Glomerular endothelial cell (primary cell): ENCODE measurements at regions not wholly inside any gene's neighbourhood (a gene's known extent, or its start where the extent isn't known, plus 50 kb on each side); places are given as distances from the start of the nearest gene placed in this dataset.
A peak's percentile ranks its signal among the peaks of the same experiment; 100 is the strongest.
"Not testable (repeated sequence)": the region's sequence is repeated elsewhere in the genome, so short reads cannot be mapped to it uniquely, and the experiment has no call there.

Experiments used
- DNase-seq: peaks from one replicate; pipeline ENCODE4 v3.0.0-alpha.2; 2011; ENCODE audit warnings: low read depth, low spot score; ENCODE audit errors: extremely low read depth

DNA sequence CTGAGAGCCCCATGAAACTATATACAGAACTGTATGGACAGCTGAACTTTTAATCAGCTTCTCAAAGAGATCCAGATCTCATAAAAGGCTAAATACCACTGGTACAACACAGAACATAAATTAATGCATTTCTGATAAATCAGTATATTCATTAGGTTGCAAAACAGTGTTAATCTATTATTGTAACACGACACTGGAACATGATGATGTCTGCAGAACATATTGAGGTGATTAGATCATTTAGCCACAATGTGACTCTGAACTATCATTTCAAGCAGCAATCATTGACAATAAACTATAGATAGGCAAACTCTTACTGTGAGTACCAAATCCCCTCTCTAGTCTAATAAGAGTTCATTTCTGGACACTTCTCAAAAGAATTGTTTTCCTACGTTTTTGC, 50.3 kb downstream of the GASK1B start:
- no peak for DNase-seq

DNA sequence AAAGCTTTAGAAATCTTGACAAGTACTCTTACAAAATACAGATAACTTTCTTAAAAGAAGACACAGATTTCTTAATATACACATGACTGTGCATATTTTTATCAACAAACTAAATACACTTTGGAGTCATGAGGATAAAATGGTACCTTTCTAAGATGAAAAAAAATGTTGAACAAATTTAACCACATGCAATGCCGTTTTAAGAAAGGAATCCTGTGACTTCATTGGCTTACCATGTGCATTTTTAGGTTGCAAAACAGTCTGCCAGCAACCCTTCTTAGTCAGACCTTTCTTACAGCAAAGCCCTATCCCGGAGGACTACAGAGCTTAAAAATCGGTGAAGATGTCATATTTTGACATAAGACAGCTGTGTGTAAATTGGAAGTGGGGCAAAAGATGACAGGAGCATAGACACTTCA, 51.7 kb downstream of the GASK1B start:
- no peak for DNase-seq

DNA sequence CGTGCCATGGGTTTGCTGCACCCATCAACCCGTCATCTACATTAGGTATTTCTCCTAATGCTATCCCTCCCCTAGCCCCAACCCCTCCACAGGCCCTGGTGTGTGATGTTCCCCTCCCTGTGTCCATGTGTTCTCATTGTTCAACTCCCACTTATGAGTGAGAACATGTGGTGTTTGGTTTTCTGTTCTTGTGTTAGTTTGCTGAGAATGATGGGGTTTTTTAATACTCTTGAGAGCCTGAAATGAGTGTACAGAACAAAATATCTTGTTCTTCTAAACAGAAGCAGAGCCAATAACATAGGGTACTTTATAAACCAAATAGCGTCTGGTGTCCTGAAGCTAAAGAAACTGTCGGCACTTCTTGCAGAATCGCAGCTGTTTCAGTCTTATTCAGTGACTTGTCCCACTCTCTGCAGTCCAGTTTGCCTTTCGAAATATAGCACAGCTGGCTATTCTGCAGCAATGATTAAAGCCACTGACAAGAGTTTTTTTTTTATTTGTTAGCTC, 52.1 kb downstream of the GASK1B start:
- not testable (repeated sequence) for DNase-seq

DNA sequence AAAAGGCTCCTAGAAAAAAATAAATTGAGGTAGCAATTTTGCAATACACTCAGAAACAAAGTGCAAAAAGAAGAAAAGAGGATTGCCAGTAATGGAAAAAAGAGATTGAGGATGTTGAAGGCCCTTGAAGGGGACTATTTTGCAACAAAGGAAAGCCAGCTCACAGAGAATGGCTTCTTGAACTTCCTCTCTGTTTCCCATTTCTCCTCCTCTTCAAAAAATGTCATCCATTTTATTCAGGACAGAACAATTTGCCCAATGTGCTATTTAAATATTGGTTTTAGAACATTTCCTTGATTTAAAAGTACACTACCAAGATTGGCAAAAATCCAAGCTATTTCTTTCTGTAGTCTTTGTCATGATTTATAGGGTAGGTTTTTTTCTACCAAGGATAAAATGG, 60.2 kb downstream of the GASK1B start:
- DNase-seq, result peak; percentile 33

DNA sequence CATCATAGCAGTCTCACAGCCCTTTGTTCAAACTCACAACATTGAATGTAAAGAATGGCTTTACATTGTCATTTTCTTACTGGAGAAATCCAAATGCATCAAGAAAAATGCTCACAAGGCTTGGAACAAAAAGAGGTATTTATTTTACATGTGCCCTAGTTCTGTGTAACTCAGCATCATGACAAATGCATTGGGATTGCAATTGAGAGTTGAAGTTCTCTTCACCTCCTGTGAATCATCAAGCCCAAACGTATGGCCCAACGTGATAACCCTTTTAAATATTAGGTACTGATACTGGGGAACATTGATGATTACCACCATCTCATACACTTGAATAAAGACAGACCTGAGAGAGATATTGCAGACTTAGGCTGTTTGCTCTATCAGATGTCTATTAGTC, 61.6 kb downstream of the GASK1B start:
- no peak for DNase-seq

DNA sequence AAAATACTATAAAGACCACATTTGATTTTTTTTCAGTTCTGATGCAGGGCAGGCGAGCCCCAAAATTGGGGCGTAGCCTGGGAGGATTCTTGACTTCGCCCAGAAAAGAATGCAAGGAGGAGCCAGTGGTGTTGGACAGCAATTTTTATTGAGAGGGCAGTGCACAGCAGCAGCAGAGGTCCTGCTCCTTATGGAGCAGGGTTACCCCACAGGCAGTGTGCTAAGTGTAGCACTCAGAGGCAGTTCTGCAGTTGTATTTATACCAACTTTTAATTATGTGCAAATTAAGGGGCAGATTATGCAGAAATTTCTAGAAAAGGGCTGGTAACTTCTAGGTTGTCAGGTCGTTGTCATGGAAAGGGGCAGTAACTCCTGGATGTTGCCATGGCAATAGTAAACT, 69.9 kb downstream of the GASK1B start:
- no peak for DNase-seq

DNA sequence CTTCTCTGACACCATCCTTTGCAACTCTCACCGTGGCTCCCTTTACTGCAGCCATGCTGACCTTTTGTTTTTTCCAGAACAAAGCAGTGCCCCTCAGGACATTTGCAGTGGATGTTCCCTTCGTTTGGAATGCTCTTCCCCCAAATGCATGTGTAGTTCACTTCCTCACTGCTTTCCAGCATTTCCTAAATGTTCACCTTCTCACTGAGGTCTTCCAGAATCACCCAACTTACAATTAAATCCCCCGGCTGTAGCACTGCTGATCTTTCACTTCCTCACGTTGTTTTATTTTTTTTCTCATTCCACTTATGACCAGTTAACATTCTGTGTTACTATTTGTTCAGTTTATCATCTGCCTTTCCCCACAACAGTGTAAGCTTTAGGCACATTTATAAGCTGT, 73.1 kb downstream of the GASK1B start:
- DNase-seq, result no peak

DNA sequence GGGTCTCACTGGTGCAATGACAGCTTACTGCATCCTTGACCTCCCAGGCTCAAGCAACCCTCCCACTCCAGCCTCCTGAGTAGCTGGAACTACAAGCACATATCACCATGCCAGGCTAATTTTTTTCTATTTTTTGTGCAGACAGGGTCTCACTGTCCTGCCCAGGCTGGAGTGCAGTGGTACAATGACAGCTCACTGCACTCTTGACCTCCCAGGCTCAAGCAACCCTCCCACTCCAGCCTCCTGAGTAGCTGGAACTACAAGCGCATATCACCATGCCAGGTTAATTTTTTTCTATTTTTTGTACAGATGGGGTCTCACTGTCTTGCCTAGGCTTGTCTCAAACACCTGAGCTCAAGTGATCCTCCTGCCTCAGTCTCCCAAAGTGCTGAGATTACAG, 74.0 kb downstream of the GASK1B start:
- DNase-seq, result no peak

DNA sequence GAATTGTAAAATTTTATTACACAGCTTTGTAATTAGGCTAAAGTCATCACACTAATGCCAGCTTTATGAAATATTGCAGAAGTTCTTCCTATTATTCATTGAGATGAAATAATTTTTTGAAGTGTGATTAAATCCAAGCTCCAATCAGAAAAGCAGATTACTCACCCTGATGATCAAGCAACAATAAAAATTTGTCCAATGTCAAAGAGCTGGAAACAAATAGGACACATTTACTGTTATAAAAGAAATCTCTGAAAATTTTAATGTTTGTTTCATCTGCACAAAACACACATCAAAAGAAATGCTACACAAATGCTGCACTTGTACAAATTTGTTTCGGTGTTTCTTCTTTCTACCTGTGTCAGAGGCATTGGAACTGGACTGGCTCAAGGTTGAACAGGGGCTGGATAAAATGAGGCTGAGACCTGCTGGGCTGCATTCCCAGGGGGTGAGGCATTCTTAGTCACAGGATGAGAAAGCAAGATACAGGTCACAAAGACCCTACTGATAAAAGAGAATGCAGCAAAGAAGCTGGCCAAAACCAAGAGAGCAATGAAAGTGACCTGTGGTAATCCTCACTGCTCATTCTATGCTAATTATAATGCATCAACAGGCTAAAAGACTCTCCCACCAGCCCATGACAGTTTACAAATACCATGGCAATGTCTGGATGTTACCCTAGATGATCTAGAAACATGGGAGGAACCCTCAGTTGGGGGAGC, 78.3 kb downstream of the GASK1B start:
- no peak for DNase-seq

DNA sequence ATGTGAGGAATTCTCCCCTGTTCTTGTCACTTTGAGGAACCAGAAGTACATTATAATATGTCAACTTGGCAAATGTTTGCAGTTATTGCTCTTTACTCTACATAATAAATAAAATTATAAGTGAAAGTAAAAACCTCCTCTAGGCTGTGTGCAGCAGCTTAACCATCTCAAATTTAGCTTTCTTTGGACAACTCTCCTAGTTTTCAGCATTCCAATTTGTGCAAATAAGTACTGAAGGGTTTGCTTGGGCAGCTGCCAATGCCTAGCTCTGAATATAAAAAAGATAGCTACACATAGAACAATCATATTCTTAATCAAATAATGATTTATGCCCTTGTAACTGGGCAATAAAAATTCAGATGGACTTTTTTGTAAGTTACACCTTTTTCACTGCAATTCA, 82.5 kb downstream of the GASK1B start:
- no peak for DNase-seq

DNA sequence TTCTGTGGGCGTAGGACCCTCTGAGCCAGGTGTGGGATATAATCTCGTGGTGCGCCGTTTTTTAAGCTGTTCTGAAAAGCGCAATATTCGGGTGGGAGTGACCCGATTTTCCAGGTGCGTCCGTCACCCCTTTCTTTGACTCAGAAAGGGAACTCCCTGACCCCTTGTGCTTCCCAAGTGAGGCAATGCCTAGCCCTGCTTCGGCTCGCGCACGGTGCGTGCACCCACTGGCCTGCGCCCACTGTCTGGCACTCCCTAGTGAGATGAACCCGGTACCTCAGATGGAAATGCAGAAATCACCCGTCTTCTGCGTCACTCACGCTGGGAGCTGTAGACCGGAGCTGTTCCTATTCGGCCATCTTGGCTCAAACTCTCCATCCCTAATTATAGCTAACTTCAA, 82.9 kb downstream of the GASK1B start:
- DNase-seq, result not testable (repeated sequence)

DNA sequence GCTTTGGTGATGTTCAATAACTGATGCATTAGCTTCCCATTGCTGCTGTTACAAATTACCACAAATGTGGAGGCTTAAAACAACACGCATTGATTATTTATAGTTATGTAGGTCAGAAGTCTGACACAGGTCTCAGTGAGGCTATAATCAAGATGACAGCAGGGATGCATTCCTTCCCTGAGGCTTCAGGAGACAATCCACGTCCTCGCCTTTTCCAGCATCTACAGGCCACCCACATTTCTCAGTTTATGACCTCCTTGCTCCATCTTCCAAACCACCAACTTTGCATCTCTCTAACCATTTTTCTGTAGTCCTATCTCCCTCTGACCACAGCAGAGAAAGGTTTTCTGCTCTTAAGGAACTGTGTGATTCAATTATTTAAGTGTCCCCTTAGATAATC, 92.5 kb downstream of the GASK1B start:
- DNase-seq, result no peak

DNA sequence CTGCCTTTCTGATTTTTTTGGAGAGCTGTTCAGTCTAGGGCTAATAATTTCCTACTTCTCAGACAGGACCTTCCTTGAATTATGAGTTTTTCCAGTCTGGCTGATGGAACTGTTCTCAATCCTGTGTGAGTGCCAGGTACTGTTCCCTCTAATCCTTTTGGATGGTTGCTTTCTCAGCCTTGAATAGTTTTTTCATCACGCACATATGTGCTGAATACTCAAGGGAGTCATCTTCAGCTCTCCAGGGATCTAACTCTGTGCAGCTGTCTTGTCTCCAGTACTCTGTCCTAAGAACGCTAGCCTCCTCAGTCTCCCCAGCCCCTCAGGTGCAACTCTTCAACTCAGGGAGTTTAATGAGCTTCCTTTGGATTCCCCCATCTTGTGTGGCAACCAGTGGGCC, 93.2 kb downstream of the GASK1B start:
- DNase-seq, result no peak

DNA sequence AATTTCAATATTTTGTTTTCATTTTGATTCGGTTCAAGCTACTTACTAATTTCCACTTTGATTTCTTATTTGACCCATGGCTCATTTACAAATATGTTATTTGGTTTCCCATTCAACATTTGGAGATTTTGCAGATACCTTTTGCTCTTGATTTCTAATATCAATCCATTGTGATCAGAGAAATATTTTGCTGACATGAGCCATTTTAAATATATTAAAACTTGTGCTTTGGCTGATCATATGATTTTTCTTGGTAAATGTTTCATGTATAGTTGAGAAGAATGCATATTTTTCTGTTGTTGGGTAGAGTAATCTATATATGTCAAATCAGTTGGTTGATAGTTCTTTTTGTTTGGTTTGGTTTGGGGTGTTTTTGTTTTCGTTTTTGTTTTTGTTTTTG, 95.0 kb downstream of the GASK1B start:
- no peak for DNase-seq

DNA sequence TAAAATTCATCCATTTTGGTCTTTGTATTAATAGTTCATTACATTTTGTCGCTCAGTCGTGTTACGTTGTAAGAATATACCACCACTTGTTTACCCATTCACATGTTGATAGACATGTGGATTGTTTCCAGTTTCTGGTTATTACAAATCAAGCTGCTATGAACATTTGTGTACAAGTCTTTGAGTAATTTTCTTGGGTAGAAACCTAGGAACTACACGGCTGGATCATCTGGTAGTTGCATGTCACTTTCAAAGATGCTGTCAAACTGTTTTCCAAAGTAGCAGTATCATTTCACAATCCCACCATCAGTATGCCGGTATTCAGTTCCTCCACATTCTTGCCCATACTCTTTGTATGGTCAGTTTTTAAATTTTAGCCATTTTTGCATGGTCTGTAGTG, 98.0 kb downstream of the GASK1B start:
- no peak for DNase-seq

DNA sequence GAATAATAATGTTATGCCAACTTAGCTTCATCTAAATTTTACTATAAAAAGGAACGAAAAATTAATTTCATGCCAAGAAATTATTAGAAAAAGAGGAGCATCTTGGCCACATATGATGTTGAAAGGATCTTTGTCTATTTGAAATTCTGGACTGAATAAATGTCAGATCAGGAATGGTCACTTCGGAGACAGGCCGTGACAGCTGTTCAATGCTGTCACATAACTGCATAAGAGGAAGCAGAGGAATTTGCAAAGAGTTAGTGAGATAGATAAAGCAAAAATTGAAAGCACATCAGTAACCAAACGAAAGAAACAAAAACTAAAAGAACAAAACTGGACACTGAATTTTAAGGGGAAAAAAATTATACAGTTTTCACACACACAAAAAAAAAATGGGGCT, 100.9 kb downstream of the GASK1B start:
- DNase-seq, result no peak

DNA sequence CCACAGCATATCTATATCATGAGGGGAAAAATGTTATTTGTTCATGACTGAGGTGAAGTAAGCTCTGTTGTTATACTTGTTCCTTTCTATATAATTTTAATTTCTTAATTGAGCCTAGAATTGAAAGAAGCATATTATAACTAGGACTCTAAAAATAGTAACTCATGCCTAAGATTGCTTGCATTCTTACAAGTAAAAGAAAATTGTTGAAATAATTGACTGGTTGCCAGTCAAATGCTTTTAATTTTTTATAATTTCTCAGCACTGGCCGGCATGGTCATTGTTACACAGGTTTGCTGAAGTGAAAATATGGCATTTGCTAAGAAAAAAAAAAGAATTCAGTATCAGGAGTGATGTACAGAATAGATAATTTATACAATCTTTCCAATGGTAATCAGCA, 104.8 kb downstream of the GASK1B start:
- no peak for DNase-seq

DNA sequence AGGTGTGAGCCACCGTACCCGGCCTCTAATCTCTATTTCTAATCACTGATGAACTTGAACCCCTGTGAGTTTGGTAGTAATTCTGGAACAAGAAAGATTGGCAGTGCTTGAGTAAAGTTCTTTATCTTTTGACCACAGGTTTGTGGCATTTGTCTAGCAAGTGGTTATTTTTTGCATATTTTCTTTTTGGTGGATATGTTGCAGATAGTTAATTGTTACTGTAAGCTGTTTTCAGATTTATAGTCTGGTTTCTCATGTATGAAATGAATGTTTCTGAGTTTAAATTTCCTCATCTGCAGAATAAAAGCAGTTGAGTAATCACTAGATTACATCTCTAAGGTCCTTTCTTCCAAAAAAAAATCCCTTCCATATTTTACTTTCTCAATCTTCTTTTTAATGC, 105.2 kb downstream of the GASK1B start:
- no peak for DNase-seq

DNA sequence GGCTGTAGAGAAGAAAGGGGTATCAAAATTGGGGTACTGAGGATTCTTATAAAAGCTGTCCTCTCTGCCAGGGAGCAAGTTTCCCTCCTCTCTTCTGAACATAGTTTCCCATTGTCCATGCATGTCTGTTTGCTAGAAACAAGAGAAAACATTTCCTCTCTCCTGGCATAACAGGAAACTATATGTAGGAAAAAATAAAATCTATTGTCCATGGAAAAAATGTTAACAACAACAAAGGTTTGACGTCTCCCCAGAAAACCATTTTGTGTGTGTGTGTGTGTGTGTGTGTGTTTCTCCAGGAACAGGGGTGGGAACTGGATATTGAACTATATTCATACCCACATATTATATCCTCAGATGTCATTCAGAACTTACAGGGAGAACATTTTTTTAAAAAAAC, 107.2 kb downstream of the GASK1B start:
- DNase-seq, result peak; percentile 84

DNA sequence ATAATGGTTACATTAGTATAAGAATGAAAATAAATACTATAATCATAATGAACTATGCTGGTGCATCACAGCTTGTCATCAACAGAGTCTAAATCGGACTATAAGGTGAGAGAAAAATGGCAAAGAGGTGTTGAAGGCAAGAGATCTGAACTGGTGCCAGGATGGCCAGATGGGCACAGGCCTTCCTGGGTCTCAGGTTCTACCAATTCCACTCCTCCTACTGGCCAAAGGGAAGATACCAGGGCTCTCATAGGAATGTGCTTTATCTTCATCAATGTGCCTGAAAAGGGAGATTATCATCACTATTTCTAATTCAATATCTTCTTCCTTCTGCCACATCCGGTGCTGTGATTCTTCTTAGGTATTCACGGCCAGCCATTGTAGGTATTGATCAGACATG, 107.6 kb downstream of the GASK1B start:
- peak; percentile 37 for DNase-seq

DNA sequence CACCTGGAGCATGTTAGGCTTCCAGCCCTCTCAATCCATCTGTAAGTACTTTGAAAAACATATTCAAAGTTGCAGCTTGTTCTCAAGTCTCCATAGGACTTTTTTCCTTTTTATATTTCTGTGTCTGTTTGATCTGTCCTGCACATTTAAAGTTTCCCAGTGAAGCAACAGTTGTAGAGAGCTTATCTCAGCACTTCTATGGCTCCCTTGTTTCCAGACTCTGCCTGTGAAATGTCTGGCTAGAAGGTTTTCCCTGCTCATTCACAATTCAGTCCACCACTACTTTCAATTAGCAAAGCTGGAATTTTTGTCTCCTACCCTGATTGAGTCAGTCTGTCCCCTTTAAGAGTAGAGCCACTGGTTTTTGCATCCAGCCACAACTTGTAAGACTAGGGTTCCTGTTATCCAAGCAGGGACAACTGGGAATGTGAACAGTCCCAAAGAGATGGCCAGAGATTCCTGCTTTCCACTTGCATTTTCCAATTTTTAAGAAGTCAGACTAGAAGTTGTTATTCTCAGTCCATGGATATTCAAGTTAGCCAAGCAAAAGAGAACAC, 116.1 kb downstream of the GASK1B start:
- no peak for DNase-seq

DNA sequence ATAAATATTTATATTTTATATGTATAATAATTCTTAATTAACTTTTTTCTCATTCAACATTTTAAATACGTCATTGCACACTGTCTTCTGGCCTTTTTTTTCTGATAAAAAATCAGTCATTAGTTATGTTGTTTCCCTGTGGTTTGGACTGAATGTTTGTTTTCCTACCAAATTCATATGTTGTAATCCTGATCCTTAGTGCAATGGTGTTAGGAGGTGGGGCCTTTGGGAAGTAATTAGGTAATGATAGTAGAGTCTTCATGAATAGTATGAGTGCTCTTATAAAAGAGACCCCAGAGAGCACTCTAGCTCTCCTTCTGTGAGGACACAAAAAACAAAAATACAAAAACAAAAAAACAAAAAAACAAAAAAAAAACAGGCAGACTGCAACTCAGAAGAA, 117.2 kb downstream of the GASK1B start:
- no peak for DNase-seq

DNA sequence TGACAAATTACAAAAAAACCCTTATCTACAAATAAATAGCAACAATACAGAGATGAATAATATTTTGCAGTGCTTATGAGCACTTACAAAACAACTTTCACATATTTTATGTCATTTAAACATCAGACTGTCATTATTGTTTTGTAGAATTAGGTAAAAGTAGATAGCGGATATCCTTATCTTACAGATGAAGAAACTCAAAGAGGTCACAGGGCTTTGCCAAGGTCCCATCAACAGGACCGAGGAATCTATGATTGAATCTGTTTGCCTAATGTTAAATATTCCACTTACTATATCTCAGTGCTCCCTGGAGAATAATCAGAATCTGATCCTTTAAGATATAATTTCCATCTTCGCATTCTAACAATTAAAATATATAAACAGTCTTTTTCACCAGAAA, 119.0 kb downstream of the GASK1B start:
- no peak for DNase-seq
